ENCODE measurements at regions not wholly inside any gene's neighbourhood (a gene's known extent, or its start where the extent isn't known, plus 50 kb on each side); places are given as distances from the start of the nearest gene placed in this dataset.
"Not testable (repeated sequence)": the region's sequence is repeated elsewhere in the genome, so short reads cannot be mapped to it uniquely, and the experiment has no call there.

DNA sequence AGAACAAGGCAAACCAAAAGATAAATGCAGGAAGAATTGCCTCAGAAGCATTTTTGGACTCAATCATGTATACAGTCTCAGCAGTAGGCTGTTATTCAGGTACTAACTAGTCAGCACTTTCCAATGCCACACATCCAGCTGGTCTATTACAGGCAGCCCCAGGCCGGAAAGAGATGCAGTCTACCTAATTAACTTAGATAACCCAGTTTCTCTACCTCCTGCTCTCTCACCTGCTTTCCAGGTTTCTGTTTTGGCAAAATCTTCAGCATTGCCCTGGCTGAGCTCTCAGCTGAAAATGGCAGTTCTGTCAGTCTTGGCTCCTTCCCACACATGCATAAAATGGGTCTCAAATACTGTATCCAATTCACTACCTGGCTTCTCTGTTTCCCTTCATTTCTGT, 101.3 kb upstream of the UFL1 start:
- Mint-ChIP-seq H3K27me3 (ENCODE audit: low read depth) (peaks cover 3% of the 10 kb centered on the region), H3K36me3 (ENCODE audit: low read depth) (no peaks in the 10 kb centered on the region), H3K4me1 (ENCODE audit: low read depth) (no peaks in the 10 kb centered on the region), H3K4me3 (no peak overlapping the region), H3K9me3 (peaks cover 8% of the 10 kb centered on the region), H3K27ac (no peak overlapping the region)

DNA sequence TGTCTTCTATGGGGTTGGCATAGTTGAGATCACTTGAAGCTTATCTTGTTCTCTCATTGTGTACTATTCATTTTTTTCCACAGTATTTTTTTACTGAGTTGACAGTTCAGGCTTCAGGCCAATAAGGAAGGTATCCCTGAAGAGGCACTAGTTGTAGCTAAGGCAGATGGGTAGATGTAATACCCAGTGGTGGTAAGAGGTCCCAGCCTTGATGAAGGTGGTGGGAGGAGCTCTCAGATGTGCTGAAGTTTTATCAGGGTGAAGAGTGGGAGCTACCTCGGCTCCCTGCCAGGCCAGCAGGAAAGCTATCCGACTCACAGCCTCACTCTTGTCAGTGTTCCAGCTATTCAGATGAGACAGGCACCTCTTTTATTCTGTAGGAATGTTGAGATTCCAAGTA, 87.7 kb upstream of the UFL1 start:
- Mint-ChIP-seq H3K4me3 (no peak overlapping the region), H3K27ac (no peak overlapping the region), H3K4me1 (ENCODE audit: low read depth) (no peaks in the 10 kb centered on the region), H3K36me3 (ENCODE audit: low read depth) (no peaks in the 10 kb centered on the region), H3K9me3 (peaks cover 12% of the 10 kb centered on the region), H3K27me3 (ENCODE audit: low read depth) (no peaks in the 10 kb centered on the region)

DNA sequence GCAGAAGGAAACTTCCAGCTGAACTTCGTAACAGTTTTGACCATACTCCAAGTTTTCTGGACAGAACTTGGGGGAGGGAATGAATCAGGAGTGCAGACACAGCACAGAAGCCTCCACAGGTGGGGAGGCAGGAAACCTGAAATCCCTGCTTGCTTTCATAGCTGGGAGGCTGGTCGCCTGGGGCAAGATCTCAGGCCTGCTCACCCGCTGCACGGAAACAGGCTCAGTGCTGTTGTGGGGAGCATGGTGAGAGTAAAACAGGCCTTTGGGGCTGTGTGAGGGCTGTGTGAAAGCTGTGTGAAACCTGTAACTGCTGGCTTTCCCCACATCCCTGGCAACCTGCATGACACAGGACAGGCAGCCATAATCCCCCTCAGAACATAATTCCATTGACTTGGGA, 85.2 kb upstream of the UFL1 start:
- H3K27me3 Mint-ChIP-seq (ENCODE audit: low read depth), result no peaks in the 10 kb centered on the region
- no peaks in the 10 kb centered on the region for H3K36me3 Mint-ChIP-seq (ENCODE audit: low read depth)
- H3K27ac Mint-ChIP-seq, result no peak overlapping the region
- no peak overlapping the region for H3K4me3 Mint-ChIP-seq
- no peaks in the 10 kb centered on the region for H3K4me1 Mint-ChIP-seq (ENCODE audit: low read depth)
- peaks cover 6% of the 10 kb centered on the region for H3K9me3 Mint-ChIP-seq

DNA sequence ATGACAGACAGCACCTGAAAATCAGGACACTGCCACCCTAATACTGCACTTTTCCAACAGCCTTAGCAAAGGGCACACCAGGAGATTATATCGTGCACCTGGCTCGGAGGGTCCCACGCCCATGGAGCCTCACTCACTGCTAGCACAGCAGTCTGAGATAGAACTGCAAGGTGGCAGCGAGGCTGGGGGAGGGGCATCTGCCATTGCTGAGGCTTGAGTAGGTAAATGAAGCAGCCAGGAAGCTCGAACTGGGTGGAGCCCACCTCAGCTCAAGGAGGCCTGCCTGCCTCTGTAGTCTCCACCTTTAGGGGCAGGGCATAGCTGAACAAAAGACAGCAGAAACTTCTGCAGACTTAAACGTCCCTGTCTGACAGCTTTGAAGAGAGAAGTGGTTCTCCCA, 84.4 kb upstream of the UFL1 start:
- H3K4me3 Mint-ChIP-seq; H3K27ac Mint-ChIP-seq; H3K27me3 Mint-ChIP-seq (ENCODE audit: low read depth); H3K4me1 Mint-ChIP-seq (ENCODE audit: low read depth); H3K9me3 Mint-ChIP-seq; H3K36me3 Mint-ChIP-seq (ENCODE audit: low read depth): not testable (repeated sequence)

DNA sequence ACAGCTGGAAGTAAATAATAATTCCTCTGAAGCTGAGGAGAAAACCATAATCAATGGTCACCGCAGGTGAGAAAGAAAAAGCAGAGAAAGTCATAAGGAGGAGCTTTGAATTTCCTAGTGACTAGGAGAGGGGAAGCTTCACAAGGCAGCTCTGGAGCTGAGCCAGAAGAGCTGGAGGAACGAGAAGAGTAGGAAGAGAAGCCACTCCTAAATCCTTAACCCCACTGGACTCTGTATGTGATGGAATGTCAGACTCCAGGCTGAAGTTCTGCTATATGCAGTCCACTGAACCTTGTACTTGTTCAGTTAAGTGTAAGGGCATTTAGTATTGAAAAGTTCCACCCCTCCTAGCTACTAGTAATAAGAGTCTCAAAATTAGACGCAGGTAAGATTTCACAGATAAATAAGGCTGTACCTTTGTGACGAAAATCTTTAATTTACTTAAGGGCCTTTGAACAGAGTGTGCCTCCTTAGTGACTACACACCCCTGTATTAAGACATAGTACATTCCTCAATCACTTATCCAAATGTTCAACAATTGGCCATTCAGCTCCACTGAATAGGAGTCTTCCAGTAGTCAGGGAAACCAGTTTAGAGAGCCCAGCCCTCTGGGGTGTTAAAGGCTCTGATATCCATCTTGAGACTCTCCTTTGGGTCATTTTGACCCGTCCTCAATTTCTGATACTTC, 71.4 kb upstream of the UFL1 start:
- peaks cover 2% of the 10 kb centered on the region for H3K36me3 Mint-ChIP-seq (ENCODE audit: low read depth)

DNA sequence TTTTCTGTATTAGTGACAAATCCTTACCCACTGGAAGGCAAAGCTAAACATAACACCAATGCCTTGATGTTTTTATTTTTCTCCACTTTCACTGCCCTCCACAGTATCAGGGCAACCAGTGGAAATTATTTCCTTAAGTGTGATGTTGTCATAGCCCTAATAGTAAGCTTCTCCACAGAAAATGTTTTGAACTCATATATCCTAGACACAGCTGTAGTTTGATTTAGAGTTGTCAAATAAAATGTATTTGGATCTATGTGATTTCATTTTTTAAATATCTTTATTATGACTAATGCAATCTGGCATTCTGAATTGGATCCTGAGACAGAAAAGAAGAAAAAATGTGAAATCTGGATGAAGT, 70.9 kb upstream of the UFL1 start:
- Mint-ChIP-seq H3K36me3 (ENCODE audit: low read depth) (peaks cover 2% of the 10 kb centered on the region), H3K27ac (no peak overlapping the region), H3K9me3 (no peaks in the 10 kb centered on the region), H3K27me3 (ENCODE audit: low read depth) (peaks cover 4% of the 10 kb centered on the region), H3K4me1 (ENCODE audit: low read depth) (no peaks in the 10 kb centered on the region), H3K4me3 (no peak overlapping the region)

More for the DNA sequence above, 71.4 kb upstream of the UFL1 start:
- H3K4me3 Mint-ChIP-seq, result no peak overlapping the region
- peaks cover 4% of the 10 kb centered on the region for H3K27me3 Mint-ChIP-seq (ENCODE audit: low read depth)
- no peaks in the 10 kb centered on the region for H3K4me1 Mint-ChIP-seq (ENCODE audit: low read depth)
- no peak overlapping the region for H3K27ac Mint-ChIP-seq
- no peaks in the 10 kb centered on the region for H3K9me3 Mint-ChIP-seq

DNA sequence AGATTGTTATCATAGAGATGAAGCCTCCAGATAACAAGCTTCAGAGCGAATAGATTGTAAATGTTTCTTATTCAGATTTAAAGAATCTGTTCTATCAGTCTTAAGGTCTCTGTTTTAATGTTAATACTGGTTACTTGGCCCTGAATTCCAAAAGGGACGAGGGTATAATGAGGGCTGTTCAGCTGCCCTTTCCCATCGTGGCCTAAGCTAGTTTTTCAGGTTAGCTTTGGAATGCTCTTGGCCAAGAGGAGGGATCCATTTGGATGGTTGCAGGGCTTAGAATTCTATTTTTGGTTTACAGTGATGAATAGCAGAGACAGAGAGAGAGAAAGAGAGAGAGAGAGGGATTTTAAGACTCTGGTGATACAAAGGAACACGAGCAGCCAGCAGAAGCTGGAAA, 62.8 kb upstream of the UFL1 start:
- Mint-ChIP-seq H3K4me3 (no peak overlapping the region), H3K9me3 (no peaks in the 10 kb centered on the region), H3K27ac (no peak overlapping the region)

DNA sequence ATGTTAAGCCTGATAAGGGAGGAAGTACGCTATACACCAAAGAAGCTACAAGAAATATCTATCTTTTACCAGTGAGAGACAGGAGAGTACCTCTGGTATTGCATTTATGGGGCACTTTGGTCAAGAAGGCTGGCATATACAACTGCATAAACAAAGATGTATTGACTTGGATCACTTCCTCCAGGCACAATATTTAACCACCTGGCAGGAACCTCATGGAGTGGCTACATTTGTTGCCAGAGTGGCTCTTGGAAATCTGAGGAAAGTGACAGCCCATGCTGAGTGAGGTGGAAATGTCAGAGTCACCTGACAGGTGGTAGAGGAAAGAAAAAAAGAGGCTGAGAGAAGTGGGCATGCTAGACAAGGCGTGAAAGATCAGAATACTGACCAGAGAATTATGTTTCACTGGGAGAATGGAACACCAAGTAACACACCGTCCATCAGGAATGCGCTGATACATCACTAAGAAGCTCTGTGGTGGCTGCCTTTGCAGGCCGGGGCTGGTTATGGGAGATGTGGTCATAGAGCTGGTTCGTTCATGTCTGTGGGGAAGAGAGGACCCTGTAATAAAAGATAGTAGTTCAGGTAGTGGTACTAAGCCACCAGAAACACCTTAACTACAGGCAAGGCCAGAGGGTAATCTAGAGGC, 61.4 kb upstream of the UFL1 start:
- no peaks in the 10 kb centered on the region for H3K36me3 Mint-ChIP-seq (ENCODE audit: low read depth)
- H3K4me1 Mint-ChIP-seq (ENCODE audit: low read depth), result peaks cover 2% of the 10 kb centered on the region
- H3K27ac Mint-ChIP-seq, result no peak overlapping the region
- no peak overlapping the region for H3K4me3 Mint-ChIP-seq
- H3K27me3 Mint-ChIP-seq (ENCODE audit: low read depth), result peaks cover 4% of the 10 kb centered on the region
- H3K9me3 Mint-ChIP-seq, result no peaks in the 10 kb centered on the region

More for the DNA sequence above, 62.8 kb upstream of the UFL1 start:
- H3K36me3 Mint-ChIP-seq (ENCODE audit: low read depth), result no peaks in the 10 kb centered on the region
- H3K27me3 Mint-ChIP-seq (ENCODE audit: low read depth), result peaks cover 4% of the 10 kb centered on the region
- no peaks in the 10 kb centered on the region for H3K4me1 Mint-ChIP-seq (ENCODE audit: low read depth)

DNA sequence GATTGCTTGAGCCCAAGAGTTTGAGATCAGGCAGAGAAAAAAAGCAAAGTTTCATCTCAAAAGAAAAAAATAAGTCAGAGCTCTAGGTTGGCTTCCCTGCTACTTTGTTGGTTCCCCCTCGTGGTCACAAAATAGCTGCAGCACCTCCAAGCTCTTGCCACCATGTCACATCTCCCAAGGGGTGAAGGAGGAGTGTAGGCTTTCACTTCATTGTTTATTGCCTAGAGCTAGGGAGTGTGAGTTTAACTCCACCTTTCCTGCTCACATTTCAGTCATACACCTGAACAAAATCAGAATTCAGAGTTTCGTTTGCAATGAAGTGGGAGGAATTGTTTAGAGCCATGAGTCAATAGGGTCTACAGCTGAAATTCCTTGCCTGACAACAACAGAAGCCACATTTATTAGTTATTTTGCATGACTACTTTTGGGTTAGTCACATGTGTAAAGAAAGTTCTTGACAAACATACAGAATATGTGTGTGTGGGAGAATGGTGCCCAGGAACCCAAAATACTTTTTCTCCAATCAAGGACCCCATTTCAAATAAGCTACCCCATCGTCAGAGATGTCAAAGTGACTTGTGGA, 56.2 kb upstream of the UFL1 start:
- peaks cover 10% of the 10 kb centered on the region for H3K27me3 Mint-ChIP-seq (ENCODE audit: low read depth)
- H3K36me3 Mint-ChIP-seq (ENCODE audit: low read depth), result no peaks in the 10 kb centered on the region
- H3K27ac Mint-ChIP-seq, result no peak overlapping the region
- peaks cover 18% of the 10 kb centered on the region for H3K4me1 Mint-ChIP-seq (ENCODE audit: low read depth)
- no peak overlapping the region for H3K4me3 Mint-ChIP-seq
- no peaks in the 10 kb centered on the region for H3K9me3 Mint-ChIP-seq

DNA sequence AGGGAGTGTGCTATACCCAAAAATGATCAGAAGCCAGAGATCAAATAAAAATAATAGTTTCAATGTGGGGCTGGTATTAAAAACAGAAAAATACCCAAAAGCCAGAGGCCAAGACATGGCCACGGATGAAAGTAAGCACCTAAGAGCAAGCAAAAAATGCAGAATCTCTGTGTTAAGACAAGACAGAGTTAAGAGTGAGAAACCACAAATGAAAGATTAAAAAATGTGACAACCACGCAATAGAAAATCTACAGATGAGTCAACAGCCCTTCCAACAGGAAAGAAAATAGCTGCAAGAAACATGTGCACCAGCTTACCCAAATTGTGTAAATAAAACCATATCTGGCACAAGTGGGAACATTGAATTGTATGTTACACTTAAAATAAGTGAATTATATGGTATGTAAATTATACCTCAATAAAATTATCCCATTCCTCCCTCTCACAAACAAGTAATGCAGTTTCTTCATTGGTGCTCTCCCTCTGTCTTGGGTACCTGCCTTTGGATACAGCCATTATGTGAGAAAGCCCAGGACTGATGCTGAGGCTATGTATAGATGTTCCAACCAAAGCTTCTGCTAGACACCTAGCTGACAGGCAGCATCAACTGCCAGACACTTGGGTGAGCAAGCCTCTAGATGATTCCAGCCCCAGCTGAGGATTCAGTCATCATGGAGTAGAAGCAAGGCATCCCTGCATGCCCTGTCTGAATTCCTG, 55.3 kb upstream of the UFL1 start:
- Mint-ChIP-seq H3K36me3 (ENCODE audit: low read depth) (no peaks in the 10 kb centered on the region), H3K27me3 (ENCODE audit: low read depth) (peaks cover 13% of the 10 kb centered on the region), H3K4me1 (ENCODE audit: low read depth) (peaks cover 18% of the 10 kb centered on the region), H3K9me3 (no peaks in the 10 kb centered on the region), H3K4me3 (peak overlapping the region; percentile 3), H3K27ac (no peak overlapping the region)

DNA sequence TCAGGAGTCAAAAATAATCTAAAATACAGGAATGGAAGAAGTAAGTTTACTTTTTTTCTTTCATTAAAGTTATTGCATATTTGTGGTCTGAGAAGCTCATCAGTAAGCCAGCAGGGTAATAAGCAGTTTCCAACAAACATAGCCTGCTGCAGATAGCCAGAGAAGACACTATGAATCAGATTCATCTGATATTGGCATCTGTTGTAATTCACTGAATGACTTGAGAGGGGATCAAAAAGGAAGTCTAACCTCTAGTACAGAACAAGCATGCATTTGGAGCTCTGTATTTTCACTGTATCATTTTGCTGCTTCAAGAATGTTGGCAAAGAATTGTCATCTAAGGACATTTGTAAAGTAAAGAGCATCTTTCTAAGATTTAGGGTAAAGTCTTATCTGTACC, 53.8 kb upstream of the UFL1 start:
- peaks cover 9% of the 10 kb centered on the region for H3K27me3 Mint-ChIP-seq (ENCODE audit: low read depth)
- H3K27ac Mint-ChIP-seq, result no peak overlapping the region
- H3K4me3 Mint-ChIP-seq, result no peak overlapping the region
- peaks cover 18% of the 10 kb centered on the region for H3K4me1 Mint-ChIP-seq (ENCODE audit: low read depth)
- H3K36me3 Mint-ChIP-seq (ENCODE audit: low read depth), result no peaks in the 10 kb centered on the region
- H3K9me3 Mint-ChIP-seq, result no peaks in the 10 kb centered on the region

DNA sequence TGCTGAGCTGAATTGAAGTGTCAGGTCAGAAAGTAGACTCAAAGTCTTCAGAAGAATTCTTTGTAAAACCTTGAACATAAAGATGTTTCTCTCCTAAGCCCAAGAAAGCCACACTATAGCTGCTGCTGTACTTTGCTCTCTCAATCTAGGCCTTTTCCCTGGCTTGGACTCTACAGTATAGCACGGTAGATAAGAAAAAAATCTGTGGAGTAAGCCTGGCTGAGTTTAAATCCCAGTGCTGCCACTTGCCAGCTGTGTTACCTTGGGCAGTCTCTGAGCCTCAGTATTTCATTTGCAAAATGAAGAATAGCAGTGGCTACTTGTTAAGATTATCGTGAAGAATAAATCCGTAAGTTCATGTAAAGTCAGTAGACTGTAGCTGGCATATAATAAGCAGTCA, 53.3 kb upstream of the UFL1 start:
- H3K9me3 Mint-ChIP-seq, result no peaks in the 10 kb centered on the region

DNA sequence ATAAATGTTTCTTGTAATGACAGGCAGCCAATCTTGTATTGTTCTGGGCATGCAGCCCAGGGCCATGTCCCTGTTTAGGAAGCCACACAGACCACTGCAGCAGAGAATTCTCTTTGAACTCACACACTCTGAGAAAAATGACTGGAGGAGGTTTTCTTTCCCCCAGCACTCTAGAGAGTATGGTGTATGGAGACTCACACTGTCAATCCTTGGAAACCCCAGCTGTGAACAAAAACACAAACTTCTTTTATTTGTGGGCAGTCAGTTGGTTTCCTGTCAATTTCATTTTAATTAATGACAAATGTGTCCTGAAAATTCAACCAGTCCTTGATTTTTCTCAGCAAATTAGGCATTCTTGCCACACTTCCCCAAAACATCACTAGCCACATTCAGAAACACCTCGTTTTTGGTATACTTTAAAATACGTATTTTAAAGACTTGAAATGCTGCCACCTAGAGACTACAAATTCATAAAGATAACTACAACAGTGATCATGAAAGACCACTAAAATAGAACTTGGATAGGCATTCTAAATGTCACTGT, 52.9 kb upstream of the UFL1 start:
- Mint-ChIP-seq H3K27me3 (ENCODE audit: low read depth) (peaks cover 9% of the 10 kb centered on the region), H3K9me3 (no peaks in the 10 kb centered on the region)

More for the DNA sequence above, 53.3 kb upstream of the UFL1 start:
- no peak overlapping the region for H3K4me3 Mint-ChIP-seq
- peaks cover 18% of the 10 kb centered on the region for H3K4me1 Mint-ChIP-seq (ENCODE audit: low read depth)
- H3K36me3 Mint-ChIP-seq (ENCODE audit: low read depth), result no peaks in the 10 kb centered on the region
- H3K27ac Mint-ChIP-seq, result no peak overlapping the region
- peaks cover 9% of the 10 kb centered on the region for H3K27me3 Mint-ChIP-seq (ENCODE audit: low read depth)

DNA sequence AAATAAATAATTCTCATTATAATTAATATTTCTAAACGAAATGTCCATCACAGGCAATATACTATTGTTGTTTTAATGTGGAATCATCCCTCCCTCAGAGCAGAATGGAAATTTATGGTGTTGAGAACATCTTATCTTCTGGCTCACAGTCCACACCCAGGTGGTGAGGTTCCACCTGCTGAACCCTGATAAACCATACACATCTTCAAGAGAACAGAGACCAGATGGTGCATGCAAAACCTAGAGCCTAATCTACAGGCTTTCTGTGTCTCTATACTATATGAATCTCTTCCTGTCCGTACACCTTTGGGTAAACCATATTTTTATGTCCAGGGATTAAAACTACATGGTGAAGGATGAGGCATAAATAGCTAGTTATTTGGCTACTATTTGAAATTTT, 52.3 kb upstream of the UFL1 start:
- peaks cover 18% of the 10 kb centered on the region for H3K4me1 Mint-ChIP-seq (ENCODE audit: low read depth)
- no peaks in the 10 kb centered on the region for H3K9me3 Mint-ChIP-seq
- H3K27me3 Mint-ChIP-seq (ENCODE audit: low read depth), result peaks cover 10% of the 10 kb centered on the region
- H3K27ac Mint-ChIP-seq, result no peak overlapping the region
- no peak overlapping the region for H3K4me3 Mint-ChIP-seq
- no peaks in the 10 kb centered on the region for H3K36me3 Mint-ChIP-seq (ENCODE audit: low read depth)

More for the DNA sequence above, 52.9 kb upstream of the UFL1 start:
- no peak overlapping the region for H3K4me3 Mint-ChIP-seq
- no peaks in the 10 kb centered on the region for H3K36me3 Mint-ChIP-seq (ENCODE audit: low read depth)
- no peak overlapping the region for H3K27ac Mint-ChIP-seq
- peaks cover 18% of the 10 kb centered on the region for H3K4me1 Mint-ChIP-seq (ENCODE audit: low read depth)
